ENCODE measurements at regions not wholly inside any gene's neighbourhood (a gene's known extent, or its start where the extent isn't known, plus 50 kb on each side); places are given as distances from the start of the nearest gene placed in this dataset.

DNA sequence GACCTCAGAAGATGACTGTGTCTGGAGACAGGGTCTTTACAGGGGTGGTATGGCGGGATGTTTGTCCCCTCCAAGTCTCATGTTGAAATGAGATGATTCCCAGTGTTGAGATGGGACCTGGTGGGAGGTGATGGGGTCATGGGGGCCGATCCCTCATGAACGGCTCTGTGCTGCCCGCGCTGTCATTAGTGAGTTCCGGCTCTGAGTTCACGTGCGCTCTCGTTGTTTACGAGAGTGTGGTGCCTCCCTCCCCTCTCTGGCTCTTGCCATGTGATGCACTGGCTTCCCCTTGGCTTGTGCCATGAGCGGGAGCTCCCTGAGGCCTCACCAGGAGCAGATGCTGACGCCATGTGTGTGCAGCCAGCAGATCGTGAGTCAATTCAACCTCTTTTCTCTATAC lies 830.8 kb downstream of the TBC1D22A start:
- no peak overlapping the region for H3K4me3 ChIP-seq
- H3K9me3 ChIP-seq: no peaks in the 10 kb centered on the region
- no peak overlapping the region for H3K27ac ChIP-seq
- H3K36me3 ChIP-seq: no peaks in the 10 kb centered on the region
- DNase-seq (ENCODE audit: low spot score): no peak
- TF ChIP-seq, protein P1, sequence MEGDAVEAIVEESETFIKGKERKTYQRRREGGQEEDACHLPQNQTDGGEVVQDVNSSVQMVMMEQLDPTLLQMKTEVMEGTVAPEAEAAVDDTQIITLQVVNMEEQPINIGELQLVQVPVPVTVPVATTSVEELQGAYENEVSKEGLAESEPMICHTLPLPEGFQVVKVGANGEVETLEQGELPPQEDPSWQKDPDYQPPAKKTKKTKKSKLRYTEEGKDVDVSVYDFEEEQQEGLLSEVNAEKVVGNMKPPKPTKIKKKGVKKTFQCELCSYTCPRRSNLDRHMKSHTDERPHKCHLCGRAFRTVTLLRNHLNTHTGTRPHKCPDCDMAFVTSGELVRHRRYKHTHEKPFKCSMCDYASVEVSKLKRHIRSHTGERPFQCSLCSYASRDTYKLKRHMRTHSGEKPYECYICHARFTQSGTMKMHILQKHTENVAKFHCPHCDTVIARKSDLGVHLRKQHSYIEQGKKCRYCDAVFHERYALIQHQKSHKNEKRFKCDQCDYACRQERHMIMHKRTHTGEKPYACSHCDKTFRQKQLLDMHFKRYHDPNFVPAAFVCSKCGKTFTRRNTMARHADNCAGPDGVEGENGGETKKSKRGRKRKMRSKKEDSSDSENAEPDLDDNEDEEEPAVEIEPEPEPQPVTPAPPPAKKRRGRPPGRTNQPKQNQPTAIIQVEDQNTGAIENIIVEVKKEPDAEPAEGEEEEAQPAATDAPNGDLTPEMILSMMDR (IDR thresholded peaks at IDR 0.05): no peak
- no peaks in the 10 kb centered on the region for H3K4me1 ChIP-seq
- H3K27me3 ChIP-seq: no peaks in the 10 kb centered on the region

DNA sequence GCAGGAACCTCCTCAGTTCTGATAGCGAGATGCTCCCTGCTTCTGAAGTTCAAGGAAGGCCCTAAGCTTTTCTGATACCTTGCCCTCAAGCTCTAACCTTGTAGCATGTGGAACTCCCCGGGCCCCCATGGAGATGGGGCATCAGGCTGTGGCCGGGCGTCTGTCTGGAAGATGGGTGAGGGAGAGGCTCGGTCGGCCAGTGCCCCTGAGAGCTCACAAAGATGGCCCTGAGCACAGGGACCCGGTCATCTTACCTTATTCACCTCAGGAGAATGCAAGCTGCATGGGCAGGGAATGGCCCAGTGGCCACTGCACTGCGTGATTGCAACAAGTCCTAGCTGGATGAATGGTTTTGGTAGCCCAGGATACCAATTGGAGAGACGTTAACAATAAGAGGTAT lies 830.3 kb downstream of the TBC1D22A start:
- no peak for DNase-seq (ENCODE audit: low spot score)
- Histone ChIP-seq H3K4me3 (no peak overlapping the region), H3K4me1 (no peaks in the 10 kb centered on the region), H3K36me3 (no peaks in the 10 kb centered on the region), H3K9me3 (no peaks in the 10 kb centered on the region), H3K27ac (no peak overlapping the region), H3K27me3 (no peaks in the 10 kb centered on the region)
- TF ChIP-seq, protein P1 (IDR thresholded peaks at IDR 0.05): no peak

DNA sequence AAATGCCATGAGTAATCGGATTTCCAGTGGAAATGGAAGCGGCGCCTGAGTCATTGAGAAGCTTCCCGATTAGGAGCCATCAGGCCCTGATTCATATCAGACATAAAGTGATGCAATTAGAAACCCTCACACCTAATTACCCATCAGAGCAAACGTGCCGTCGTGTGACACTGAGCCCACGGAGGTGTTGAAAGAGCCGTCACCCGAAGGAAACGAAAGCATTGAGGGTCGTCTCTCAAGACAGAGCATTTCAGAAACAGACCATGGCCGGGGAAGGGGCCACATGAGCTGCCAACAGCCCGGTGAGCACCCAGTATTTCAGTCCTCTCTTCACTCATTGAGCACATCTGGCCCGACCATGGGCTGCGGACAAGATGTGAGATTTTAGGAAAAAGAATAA lies 829.3 kb downstream of the TBC1D22A start:
- Histone ChIP-seq H3K27ac (no peak overlapping the region), H3K36me3 (no peaks in the 10 kb centered on the region), H3K4me3 (no peak overlapping the region), H3K9me3 (no peaks in the 10 kb centered on the region), H3K4me1 (no peaks in the 10 kb centered on the region), H3K27me3 (no peaks in the 10 kb centered on the region)
- no peak for DNase-seq (ENCODE audit: low spot score)
- TF ChIP-seq, protein P1 (IDR thresholded peaks at IDR 0.05): no peak

DNA sequence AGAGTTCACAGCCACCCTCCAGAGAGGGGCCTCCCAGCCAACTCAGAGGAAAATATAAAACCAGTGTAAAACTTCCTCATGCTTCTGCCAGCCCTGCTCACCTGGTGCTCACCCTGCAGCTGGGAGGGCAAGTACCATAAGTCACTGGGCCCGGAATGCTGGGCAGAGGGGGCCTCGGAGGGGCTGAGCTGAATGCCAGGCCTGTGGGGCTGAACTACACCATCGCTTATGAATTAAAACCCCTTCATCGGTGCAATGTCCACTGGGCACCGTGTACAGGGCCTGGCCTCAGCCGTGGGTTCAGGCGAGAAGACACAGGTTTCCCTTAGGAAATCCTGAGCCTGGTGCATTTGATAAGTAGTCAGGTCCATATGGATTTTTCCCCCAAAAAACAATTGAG lies 828.6 kb downstream of the TBC1D22A start:
- TF ChIP-seq, protein P1 (IDR thresholded peaks at IDR 0.05): no peak
- Histone ChIP-seq H3K9me3 (no peaks in the 10 kb centered on the region), H3K36me3 (no peaks in the 10 kb centered on the region), H3K27me3 (no peaks in the 10 kb centered on the region), H3K4me3 (no peak overlapping the region), H3K4me1 (no peaks in the 10 kb centered on the region), H3K27ac (no peak overlapping the region)
- DNase-seq (ENCODE audit: low spot score): no peak

DNA sequence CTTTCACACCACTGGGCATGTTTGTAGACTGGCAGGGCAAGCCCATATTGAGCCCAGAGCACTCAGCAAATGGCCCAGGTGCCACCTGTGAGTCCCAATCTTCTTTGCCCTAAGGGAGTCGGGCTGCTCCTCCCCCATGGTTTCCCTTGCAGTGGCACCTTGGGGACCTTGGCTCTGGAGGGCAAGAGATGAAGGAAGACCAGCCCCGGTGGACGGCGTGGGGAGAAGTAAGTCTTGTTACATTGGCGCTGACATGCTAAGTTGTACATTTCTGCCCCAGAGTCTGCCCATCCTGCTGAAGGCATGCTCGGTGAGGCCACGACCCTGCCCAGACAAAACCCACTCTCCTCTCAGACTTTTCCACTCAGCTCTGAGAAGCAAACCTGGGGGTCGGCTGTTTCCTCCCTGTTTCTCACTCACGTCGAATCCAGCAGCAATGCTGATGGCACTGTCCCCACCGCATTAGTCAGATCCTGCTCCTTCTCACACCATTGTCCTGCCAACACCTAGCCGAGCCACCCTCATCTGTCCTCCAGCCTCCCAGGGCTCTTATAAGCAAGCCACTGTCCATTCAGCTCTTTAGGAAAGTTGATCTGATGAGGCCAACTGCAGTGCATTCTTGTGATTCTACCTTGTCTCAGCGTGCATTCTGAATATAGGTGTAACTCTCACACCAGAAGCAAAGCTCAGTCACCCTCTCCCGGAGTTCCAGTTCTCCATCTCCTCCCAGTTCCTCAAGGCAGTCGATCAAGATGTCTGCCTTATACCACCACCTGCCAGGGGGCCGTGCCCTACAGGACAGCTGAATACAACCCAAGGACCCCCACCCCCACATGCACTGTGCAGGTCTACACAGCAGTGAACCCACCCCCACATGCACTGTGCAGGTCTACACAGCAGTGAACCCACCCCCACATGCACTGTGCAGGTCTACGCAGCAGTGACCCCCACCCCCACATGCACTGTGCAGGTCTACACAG lies 827.1 kb downstream of the TBC1D22A start:
- Histone ChIP-seq H3K36me3 (no peaks in the 10 kb centered on the region), H3K4me1 (no peaks in the 10 kb centered on the region), H3K4me3 (no peak overlapping the region), H3K27ac (no peak overlapping the region), H3K27me3 (no peaks in the 10 kb centered on the region), H3K9me3 (peaks cover 0 to under 1% of the 10 kb centered on the region in 2 donors)
- no peak for DNase-seq (ENCODE audit: low spot score)
- TF ChIP-seq, protein P1 (IDR thresholded peaks at IDR 0.05): no peak

All from right atrium auricular region (tissue), 2 donors.